Nephron (organoid): ENCODE measurements at regions not wholly inside any gene's neighbourhood (a gene's known extent, or its start where the extent isn't known, plus 50 kb on each side); places are given as distances from the start of the nearest gene placed in this dataset.
"Not testable (repeated sequence)": the region's sequence is repeated elsewhere in the genome, so short reads cannot be mapped to it uniquely, and the experiment has no call there.

Experiments
- H3K27ac Mint-ChIP-seq, 3 experiments: 2 replicates each; pipeline ENCODE4 v1.8.0; 2020; ENCODE audit warnings: mixed read lengths in 3 of 3, mild to moderate bottlenecking in 2 of 3, moderate library complexity in 1 of 3
- H3K27me3 Mint-ChIP-seq: 2 replicates; pipeline ENCODE4 v1.8.0; 2021; ENCODE audit warnings: low read depth, mild to moderate bottlenecking, moderate library complexity, mixed read lengths
- H3K36me3 Mint-ChIP-seq: 2 replicates; pipeline ENCODE4 v1.8.0; 2020; ENCODE audit warnings: low read depth, mixed read lengths
- H3K4me1 Mint-ChIP-seq: 2 replicates; pipeline ENCODE4 v1.8.0; 2020; ENCODE audit warnings: mixed read lengths
- H3K4me3 Mint-ChIP-seq, 3 experiments: 2 replicates each; pipeline ENCODE4 v1.8.0; 2020; ENCODE audit warnings: mild to moderate bottlenecking in 3 of 3, mixed read lengths in 3 of 3, moderate library complexity in 2 of 3
- H3K9me3 Mint-ChIP-seq: 2 replicates; pipeline ENCODE4 v1.8.0; 2020; ENCODE audit warnings: mixed read lengths
- TF ChIP-seq, protein P1 (sequence below), 3 experiments: fragments of 200-600 bp; sonication (generic); IDR thresholded peaks; one replicate each; pipeline ENCODE4 v1.5.0; 2021; ENCODE audit warnings: antibody characterized with exemption in 3 of 3; ENCODE audit not compliant: unreplicated experiment in 3 of 3

DNA sequence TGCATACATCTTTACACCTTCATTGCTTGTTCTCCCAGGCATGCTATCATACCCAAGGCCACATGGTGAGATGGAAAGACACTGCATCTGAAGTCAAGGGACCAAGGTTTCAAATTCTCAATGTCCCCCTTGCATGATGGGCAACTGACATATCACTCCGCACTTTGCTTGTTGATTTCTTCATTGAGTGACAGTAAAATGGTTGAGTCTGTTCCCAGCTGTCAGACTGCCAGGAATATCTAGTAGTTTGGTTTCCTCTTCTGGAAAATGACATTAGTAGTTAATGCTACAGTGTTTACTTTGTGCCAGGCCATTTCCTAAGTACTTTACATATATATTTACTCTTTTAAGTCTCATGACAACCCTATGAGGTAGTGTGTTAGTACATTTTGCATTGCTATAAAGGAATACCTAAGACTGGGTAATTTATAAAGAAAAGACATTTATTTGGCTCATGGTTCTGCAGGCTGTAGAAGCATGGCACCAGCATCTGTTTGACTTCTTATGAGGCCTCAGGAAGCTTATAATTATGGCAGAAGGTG, 114.4 kb downstream of the PCSK1 start:
- Mint-ChIP-seq H3K9me3 (no peaks in the 10 kb centered on the region), H3K27ac (no peak overlapping the region), H3K4me3 (no peak overlapping the region), H3K36me3 (no peaks in the 10 kb centered on the region), H3K27me3 (peaks cover 3% of the 10 kb centered on the region), H3K4me1 (no peaks in the 10 kb centered on the region)
- TF ChIP-seq, protein P1, sequence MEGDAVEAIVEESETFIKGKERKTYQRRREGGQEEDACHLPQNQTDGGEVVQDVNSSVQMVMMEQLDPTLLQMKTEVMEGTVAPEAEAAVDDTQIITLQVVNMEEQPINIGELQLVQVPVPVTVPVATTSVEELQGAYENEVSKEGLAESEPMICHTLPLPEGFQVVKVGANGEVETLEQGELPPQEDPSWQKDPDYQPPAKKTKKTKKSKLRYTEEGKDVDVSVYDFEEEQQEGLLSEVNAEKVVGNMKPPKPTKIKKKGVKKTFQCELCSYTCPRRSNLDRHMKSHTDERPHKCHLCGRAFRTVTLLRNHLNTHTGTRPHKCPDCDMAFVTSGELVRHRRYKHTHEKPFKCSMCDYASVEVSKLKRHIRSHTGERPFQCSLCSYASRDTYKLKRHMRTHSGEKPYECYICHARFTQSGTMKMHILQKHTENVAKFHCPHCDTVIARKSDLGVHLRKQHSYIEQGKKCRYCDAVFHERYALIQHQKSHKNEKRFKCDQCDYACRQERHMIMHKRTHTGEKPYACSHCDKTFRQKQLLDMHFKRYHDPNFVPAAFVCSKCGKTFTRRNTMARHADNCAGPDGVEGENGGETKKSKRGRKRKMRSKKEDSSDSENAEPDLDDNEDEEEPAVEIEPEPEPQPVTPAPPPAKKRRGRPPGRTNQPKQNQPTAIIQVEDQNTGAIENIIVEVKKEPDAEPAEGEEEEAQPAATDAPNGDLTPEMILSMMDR (IDR thresholded peaks at IDR 0.05; ENCODE audit: unreplicated experiment in 3 of 3) = no peak

- H3K27ac Mint-ChIP-seq = no peak overlapping the region
- H3K27me3 Mint-ChIP-seq = peaks cover 3% of the 10 kb centered on the region
Observed at GRCh38 chr5:96317945-96318344, 115.1 kb downstream of the PCSK1 start.

GRCh38 chr5:96316487-96316886, 116.6 kb downstream of the PCSK1 start:
- Mint-ChIP-seq H3K4me3 (no peak overlapping the region), H3K27ac (no peak overlapping the region), H3K9me3 (peaks cover 6% of the 10 kb centered on the region), H3K36me3 (peaks cover 5% of the 10 kb centered on the region), H3K4me1 (no peaks in the 10 kb centered on the region), H3K27me3 (no peaks in the 10 kb centered on the region)
- TF ChIP-seq, protein P1 (IDR thresholded peaks at IDR 0.05; ENCODE audit: unreplicated experiment in 3 of 3) = no peak

More at GRCh38 chr5:96317945-96318344, 115.1 kb downstream of the PCSK1 start:
- Mint-ChIP-seq H3K4me1 (no peaks in the 10 kb centered on the region), H3K4me3 (no peak overlapping the region), H3K36me3 (no peaks in the 10 kb centered on the region), H3K9me3 (no peaks in the 10 kb centered on the region)
- TF ChIP-seq, protein P1 (IDR thresholded peaks at IDR 0.05; ENCODE audit: unreplicated experiment in 3 of 3) = no peak

DNA sequence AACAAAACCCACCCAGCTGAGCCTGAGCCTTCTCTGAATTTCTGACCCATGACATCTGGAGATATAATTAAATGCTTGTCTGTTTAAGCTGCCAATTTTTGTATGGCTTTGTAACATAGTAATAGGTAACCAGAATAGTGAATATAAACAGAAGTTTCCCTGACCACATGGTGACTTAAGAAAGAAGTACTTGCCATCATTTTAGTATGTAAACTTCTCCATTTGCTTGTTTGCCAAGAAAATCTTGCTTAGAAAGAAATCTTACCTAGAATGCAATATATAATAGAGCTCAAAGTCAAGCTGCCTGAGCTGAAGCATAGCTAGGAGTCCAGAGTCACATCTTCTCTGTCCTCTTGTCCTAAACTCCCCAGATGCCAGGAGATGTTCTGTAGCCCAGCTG, 117.0 kb downstream of the PCSK1 start:
- H3K4me1 Mint-ChIP-seq = no peaks in the 10 kb centered on the region
- no peak overlapping the region for H3K27ac Mint-ChIP-seq
- TF ChIP-seq, protein P1 (IDR thresholded peaks at IDR 0.05; ENCODE audit: unreplicated experiment in 3 of 3) = no peak
- no peaks in the 10 kb centered on the region for H3K27me3 Mint-ChIP-seq
- peaks cover 5% of the 10 kb centered on the region for H3K36me3 Mint-ChIP-seq
- H3K4me3 Mint-ChIP-seq = no peak overlapping the region
- peaks cover 9% of the 10 kb centered on the region for H3K9me3 Mint-ChIP-seq

- TF ChIP-seq, protein P1 (IDR thresholded peaks at IDR 0.05; ENCODE audit: unreplicated experiment in 3 of 3) = no peak
- H3K4me3 Mint-ChIP-seq = no peak overlapping the region
- H3K4me1 Mint-ChIP-seq = no peaks in the 10 kb centered on the region
- H3K9me3 Mint-ChIP-seq = peaks cover 14% of the 10 kb centered on the region
- no peak overlapping the region for H3K27ac Mint-ChIP-seq
- peaks cover 5% of the 10 kb centered on the region for H3K36me3 Mint-ChIP-seq
- H3K27me3 Mint-ChIP-seq = no peaks in the 10 kb centered on the region
Observed at GRCh38 chr5:96315431-96315830, 117.6 kb downstream of the PCSK1 start.

GRCh38 chr5:96312383-96312782, 120.7 kb downstream of the PCSK1 start:
- H3K4me3 Mint-ChIP-seq = no peak overlapping the region
- H3K4me1 Mint-ChIP-seq = no peaks in the 10 kb centered on the region
- no peaks in the 10 kb centered on the region for H3K27me3 Mint-ChIP-seq
- H3K36me3 Mint-ChIP-seq = peaks cover 5% of the 10 kb centered on the region
- H3K27ac Mint-ChIP-seq = no peak overlapping the region
- peaks cover 24% of the 10 kb centered on the region for H3K9me3 Mint-ChIP-seq
- TF ChIP-seq, protein P1 (IDR thresholded peaks at IDR 0.05; ENCODE audit: unreplicated experiment in 3 of 3) = no peak

DNA sequence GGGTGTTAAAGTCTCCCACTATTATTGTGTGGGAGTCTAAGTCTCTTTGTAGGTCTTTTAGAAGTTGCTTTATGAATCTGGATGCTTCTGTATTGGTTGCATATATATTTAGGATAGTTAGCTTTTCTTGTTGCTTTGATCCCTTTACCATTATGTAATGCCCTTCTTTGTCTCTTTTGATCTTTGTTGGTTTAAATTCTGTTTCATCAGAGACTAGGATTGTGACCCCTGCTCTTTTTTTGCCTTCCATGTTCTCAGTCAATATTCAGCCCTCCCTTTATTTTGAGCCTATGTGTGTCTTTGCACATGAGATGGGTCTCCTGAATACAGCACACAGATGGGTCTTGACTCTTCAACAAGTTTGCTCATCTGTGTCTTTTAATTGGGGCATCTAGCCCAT, 126.0 kb downstream of the PCSK1 start:
- H3K4me1 Mint-ChIP-seq, H3K36me3 Mint-ChIP-seq, H3K4me3 Mint-ChIP-seq, H3K27ac Mint-ChIP-seq, H3K27me3 Mint-ChIP-seq: not testable (repeated sequence)
- H3K9me3 Mint-ChIP-seq = peaks cover 54% of the 10 kb centered on the region
